ENCODE measurements at regions not wholly inside any gene's neighbourhood (a gene's known extent, or its start where the extent isn't known, plus 50 kb on each side); places are given as distances from the start of the nearest gene placed in this dataset.

GRCh38 chr10:62453274-62453673 lies 79.1 kb downstream of the ZNF365 start:
- DNase-seq (ENCODE audit: low spot score) = no peak

GRCh38 chr10:62454687-62455397 lies 80.7 kb downstream of the ZNF365 start:
- no peak for DNase-seq (ENCODE audit: low spot score)

GRCh38 chr10:62456611-62457101 lies 82.5 kb downstream of the ZNF365 start:
- DNase-seq (ENCODE audit: low spot score) = peak; percentile 81

- DNase-seq (ENCODE audit: low spot score) = no peak
Observed at GRCh38 chr10:62457196-62457595, 83.0 kb downstream of the ZNF365 start.

- DNase-seq (ENCODE audit: low spot score) = no peak
Observed at GRCh38 chr10:62457598-62457997, 83.4 kb downstream of the ZNF365 start.

- no peak for DNase-seq (ENCODE audit: low spot score)
Observed at GRCh38 chr10:62459072-62459471, 84.9 kb downstream of the ZNF365 start.

GRCh38 chr10:62459500-62459899 lies 85.3 kb downstream of the ZNF365 start:
- DNase-seq (ENCODE audit: low spot score) = no peak

GRCh38 chr10:62460393-62460792 lies 86.2 kb downstream of the ZNF365 start:
- no peak for DNase-seq (ENCODE audit: low spot score)

- DNase-seq (ENCODE audit: low spot score) = no peak
Observed at GRCh38 chr10:62461120-62461519, 87.0 kb downstream of the ZNF365 start.

GRCh38 chr10:62462461-62462860 lies 88.3 kb downstream of the ZNF365 start:
- no peak for DNase-seq (ENCODE audit: low spot score)

GRCh38 chr10:62463364-62463763 lies 89.2 kb downstream of the ZNF365 start:
- DNase-seq (ENCODE audit: low spot score) = no peak

- DNase-seq (ENCODE audit: low spot score) = no peak
Observed at GRCh38 chr10:62464308-62464707, 90.1 kb downstream of the ZNF365 start.

- no peak for DNase-seq (ENCODE audit: low spot score)
Observed at GRCh38 chr10:62466590-62466989, 92.4 kb downstream of the ZNF365 start.

- no peak for DNase-seq (ENCODE audit: low spot score)
Observed at GRCh38 chr10:62467527-62467926, 93.4 kb downstream of the ZNF365 start.

GRCh38 chr10:62471711-62472110 lies 97.5 kb downstream of the ZNF365 start:
- DNase-seq (ENCODE audit: low spot score) = no peak

GRCh38 chr10:62473241-62473640 lies 99.1 kb downstream of the ZNF365 start:
- DNase-seq (ENCODE audit: low spot score) = no peak

- DNase-seq (ENCODE audit: low spot score) = no peak
Observed at GRCh38 chr10:62475551-62475950, 101.4 kb downstream of the ZNF365 start.

- DNase-seq (ENCODE audit: low spot score) = no peak
Observed at GRCh38 chr10:62479523-62479922, 105.4 kb downstream of the ZNF365 start.

GRCh38 chr10:62480196-62480595 lies 106.0 kb downstream of the ZNF365 start:
- DNase-seq (ENCODE audit: low spot score) = no peak

GRCh38 chr10:62482581-62482980 lies 108.4 kb downstream of the ZNF365 start:
- no peak for DNase-seq (ENCODE audit: low spot score)

GRCh38 chr10:62491597-62491996 lies 117.4 kb downstream of the ZNF365 start:
- DNase-seq (ENCODE audit: low spot score) = no peak

- peak; percentile 56 for DNase-seq (ENCODE audit: low spot score)
Observed at GRCh38 chr10:62492012-62492869, 118.1 kb downstream of the ZNF365 start.

- DNase-seq (ENCODE audit: low spot score) = no peak
Observed at GRCh38 chr10:62492870-62493180, 118.7 kb downstream of the ZNF365 start.
